ENCODE measurements at regions not wholly inside any gene's neighbourhood (a gene's known extent, or its start where the extent isn't known, plus 50 kb on each side); places are given as distances from the start of the nearest gene placed in this dataset.

DNA sequence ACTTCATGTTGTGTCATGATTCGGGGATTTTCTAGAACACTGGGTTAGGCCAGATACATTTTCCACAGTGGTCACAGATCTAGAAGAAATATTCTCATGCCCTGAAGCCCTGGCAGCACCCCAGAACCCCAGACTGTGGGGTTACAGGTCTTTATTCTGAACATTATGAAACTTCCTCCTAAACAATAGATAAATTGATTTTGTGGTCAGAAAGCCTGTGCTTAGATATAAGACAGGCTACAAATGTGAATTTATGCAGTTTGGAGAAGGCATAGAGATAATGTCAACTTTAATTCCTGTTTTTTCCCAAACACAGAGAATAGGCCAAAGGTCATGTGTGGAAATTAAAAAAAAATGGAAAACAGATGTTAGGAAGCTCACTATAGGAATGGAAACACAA, 492.9 kb downstream of the SPRY1 start:
- TF ChIP-seq TP53 (CRISPR knock-in tag; IDR thresholded peaks at IDR 0.05) (no peak), JUN (CRISPR knock-in tag; IDR thresholded peaks at IDR 0.05) (no peak), ZNF423 (CRISPR knock-in tag; IDR thresholded peaks at IDR 0.05) (no peak), CREM (CRISPR knock-in tag; IDR thresholded peaks at IDR 0.05) (no peak), ATF1 (CRISPR knock-in tag; IDR thresholded peaks at IDR 0.05) (no peak), FOXP1 (CRISPR knock-in tag; IDR thresholded peaks at IDR 0.05; ENCODE audit: borderline replicate concordance) (no peak), NFATC4 (CRISPR knock-in tag; IDR thresholded peaks at IDR 0.05) (no peak), GTF2I (CRISPR knock-in tag; conservative IDR thresholded peaks at IDR 0.05) (no peak), IRF2 (CRISPR knock-in tag; IDR thresholded peaks at IDR 0.05; ENCODE audit: borderline replicate concordance, low read depth) (no peak)
- TF ChIP-seq, protein P1, sequence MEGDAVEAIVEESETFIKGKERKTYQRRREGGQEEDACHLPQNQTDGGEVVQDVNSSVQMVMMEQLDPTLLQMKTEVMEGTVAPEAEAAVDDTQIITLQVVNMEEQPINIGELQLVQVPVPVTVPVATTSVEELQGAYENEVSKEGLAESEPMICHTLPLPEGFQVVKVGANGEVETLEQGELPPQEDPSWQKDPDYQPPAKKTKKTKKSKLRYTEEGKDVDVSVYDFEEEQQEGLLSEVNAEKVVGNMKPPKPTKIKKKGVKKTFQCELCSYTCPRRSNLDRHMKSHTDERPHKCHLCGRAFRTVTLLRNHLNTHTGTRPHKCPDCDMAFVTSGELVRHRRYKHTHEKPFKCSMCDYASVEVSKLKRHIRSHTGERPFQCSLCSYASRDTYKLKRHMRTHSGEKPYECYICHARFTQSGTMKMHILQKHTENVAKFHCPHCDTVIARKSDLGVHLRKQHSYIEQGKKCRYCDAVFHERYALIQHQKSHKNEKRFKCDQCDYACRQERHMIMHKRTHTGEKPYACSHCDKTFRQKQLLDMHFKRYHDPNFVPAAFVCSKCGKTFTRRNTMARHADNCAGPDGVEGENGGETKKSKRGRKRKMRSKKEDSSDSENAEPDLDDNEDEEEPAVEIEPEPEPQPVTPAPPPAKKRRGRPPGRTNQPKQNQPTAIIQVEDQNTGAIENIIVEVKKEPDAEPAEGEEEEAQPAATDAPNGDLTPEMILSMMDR (IDR thresholded peaks at IDR 0.05), result no peak
- TF ChIP-seq, protein P2, sequence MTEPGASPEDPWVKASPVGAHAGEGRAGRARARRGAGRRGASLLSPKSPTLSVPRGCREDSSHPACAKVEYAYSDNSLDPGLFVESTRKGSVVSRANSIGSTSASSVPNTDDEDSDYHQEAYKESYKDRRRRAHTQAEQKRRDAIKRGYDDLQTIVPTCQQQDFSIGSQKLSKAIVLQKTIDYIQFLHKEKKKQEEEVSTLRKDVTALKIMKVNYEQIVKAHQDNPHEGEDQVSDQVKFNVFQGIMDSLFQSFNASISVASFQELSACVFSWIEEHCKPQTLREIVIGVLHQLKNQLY (CRISPR knock-in tag; IDR thresholded peaks at IDR 0.05), result no peak
- TF ChIP-seq, protein P3, sequence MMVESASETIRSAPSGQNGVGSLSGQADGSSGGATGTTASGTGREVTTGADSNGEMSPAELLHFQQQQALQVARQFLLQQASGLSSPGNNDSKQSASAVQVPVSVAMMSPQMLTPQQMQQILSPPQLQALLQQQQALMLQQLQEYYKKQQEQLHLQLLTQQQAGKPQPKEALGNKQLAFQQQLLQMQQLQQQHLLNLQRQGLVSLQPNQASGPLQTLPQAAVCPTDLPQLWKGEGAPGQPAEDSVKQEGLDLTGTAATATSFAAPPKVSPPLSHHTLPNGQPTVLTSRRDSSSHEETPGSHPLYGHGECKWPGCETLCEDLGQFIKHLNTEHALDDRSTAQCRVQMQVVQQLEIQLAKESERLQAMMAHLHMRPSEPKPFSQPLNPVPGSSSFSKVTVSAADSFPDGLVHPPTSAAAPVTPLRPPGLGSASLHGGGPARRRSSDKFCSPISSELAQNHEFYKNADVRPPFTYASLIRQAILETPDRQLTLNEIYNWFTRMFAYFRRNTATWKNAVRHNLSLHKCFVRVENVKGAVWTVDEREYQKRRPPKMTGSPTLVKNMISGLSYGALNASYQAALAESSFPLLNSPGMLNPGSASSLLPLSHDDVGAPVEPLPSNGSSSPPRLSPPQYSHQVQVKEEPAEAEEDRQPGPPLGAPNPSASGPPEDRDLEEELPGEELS (CRISPR knock-in tag; IDR thresholded peaks at IDR 0.05), result no peak
- TF ChIP-seq, protein P4, sequence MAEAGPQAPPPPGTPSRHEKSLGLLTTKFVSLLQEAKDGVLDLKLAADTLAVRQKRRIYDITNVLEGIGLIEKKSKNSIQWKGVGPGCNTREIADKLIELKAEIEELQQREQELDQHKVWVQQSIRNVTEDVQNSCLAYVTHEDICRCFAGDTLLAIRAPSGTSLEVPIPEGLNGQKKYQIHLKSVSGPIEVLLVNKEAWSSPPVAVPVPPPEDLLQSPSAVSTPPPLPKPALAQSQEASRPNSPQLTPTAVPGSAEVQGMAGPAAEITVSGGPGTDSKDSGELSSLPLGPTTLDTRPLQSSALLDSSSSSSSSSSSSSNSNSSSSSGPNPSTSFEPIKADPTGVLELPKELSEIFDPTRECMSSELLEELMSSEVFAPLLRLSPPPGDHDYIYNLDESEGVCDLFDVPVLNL (CRISPR knock-in tag; IDR thresholded peaks at IDR 0.05; ENCODE audit: borderline replicate concordance, low read depth), result no peak

Measured in WTC11 (cell line).